SK-N-SH (cell line): ENCODE measurements at regions not wholly inside any gene's neighbourhood (a gene's known extent, or its start where the extent isn't known, plus 50 kb on each side); places are given as distances from the start of the nearest gene placed in this dataset.

Experiments
- CTCF ChIP-seq: fragments of 200-600 bp; sonication (generic); IDR thresholded peaks from 2 replicates; pipeline ENCODE4 v1.6.1; 2017; ENCODE audit warnings: antibody characterized with exemption, mild to moderate bottlenecking, moderate library complexity
- EZH2phosphoT487 ChIP-seq: fragments of 200-600 bp; sonication (generic); IDR thresholded peaks from 2 replicates; pipeline ENCODE4 v1.6.1; 2017; ENCODE audit warnings: low read depth, mixed run types, mild to moderate bottlenecking, antibody characterized with exemption, moderate library complexity, borderline replicate concordance
- GABPA ChIP-seq: IDR thresholded peaks from 2 replicates; pipeline ENCODE4 v1.4.0; 2012; ENCODE audit warnings: low read depth, mild to moderate bottlenecking
- MXI1 ChIP-seq: IDR thresholded peaks from 2 replicates; pipeline ENCODE4 v1.6.1; 2012; ENCODE audit warnings: mild to moderate bottlenecking, low read depth, low read length, improper control_type of control experiment
- POLR2AphosphoS5 ChIP-seq: IDR thresholded peaks from 2 replicates; pipeline ENCODE4 v1.6.1; 2012; ENCODE audit warnings: low read depth, low read length
- REST ChIP-seq: IDR thresholded peaks from 2 replicates; pipeline ENCODE4 v1.6.1; 2012; ENCODE audit warnings: mild to moderate bottlenecking, low read depth, low read length, moderate library complexity
- TEAD4 ChIP-seq: IDR thresholded peaks from 2 replicates; pipeline ENCODE4 v1.4.0; 2012; ENCODE audit warnings: mild to moderate bottlenecking, borderline replicate concordance; ENCODE audit not compliant: insufficient read depth

DNA sequence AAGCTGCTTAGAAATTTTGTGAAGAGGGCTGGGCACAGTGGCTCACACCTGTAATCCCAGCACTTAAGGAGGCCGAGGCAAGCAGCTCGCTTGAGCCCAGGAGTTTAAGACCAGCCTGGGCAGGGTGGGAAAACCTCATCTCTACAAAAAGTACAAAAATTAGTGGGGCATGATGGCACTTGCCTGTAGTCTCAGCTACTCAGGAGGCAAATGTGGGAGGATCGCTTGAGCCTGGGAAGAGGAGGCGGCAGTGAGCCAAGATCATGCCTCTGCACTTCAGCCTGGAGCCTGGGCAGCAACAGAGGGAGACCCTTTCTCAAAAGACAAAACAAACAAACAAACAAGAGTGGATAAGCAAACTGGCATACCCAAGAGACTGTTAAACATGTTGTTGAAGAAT, 308.3 kb upstream of the ADGRB3 start:
- TF ChIP-seq CTCF (no peak), MXI1 (no peak), POLR2AphosphoS5 (no peak), REST (no peak), TEAD4 (no peak), GABPA (no peak), EZH2phosphoT487 (no peak)
